Effector memory CD4-positive, alpha-beta T cell (primary cell): ENCODE measurements at regions not wholly inside any gene's neighbourhood (a gene's known extent, or its start where the extent isn't known, plus 50 kb on each side); places are given as distances from the start of the nearest gene placed in this dataset.
A peak's percentile ranks its signal among the peaks of the same experiment; 100 is the strongest.

Experiments
- DNase-seq, 3 donors: peaks; one replicate each; pipeline ENCODE4 v3.0.0-alpha.2; 2020
- H3K27ac ChIP-seq: 2 replicates; pipeline ENCODE4 v1.7.0; 2013; ENCODE audit warnings: mild to moderate bottlenecking, low read length, moderate library complexity; ENCODE audit not compliant: insufficient read depth, poor library complexity, severe bottlenecking
- H3K27me3 ChIP-seq: replicated peaks from 2 replicates; pipeline ENCODE4 v1.7.0; 2013; ENCODE audit warnings: mild to moderate bottlenecking, low read length; ENCODE audit not compliant: insufficient read depth, control insufficient read depth, poor library complexity, severe bottlenecking
- H3K36me3 ChIP-seq: 2 replicates; pipeline ENCODE4 v1.7.0; 2013; ENCODE audit warnings: mild to moderate bottlenecking, low read length, moderate library complexity; ENCODE audit not compliant: control insufficient read depth, insufficient read depth
- H3K4me1 ChIP-seq: 2 replicates; pipeline ENCODE4 v1.7.0; 2013; ENCODE audit warnings: low read length, mild to moderate bottlenecking; ENCODE audit not compliant: control insufficient read depth, insufficient read depth, poor library complexity, severe bottlenecking
- H3K4me3 ChIP-seq: 2 replicates; pipeline ENCODE4 v1.7.0; 2013; ENCODE audit warnings: low read length, low read depth, mild to moderate bottlenecking; ENCODE audit not compliant: insufficient read depth, poor library complexity, severe bottlenecking
- H3K9me3 ChIP-seq: 2 replicates; pipeline ENCODE4 v1.7.0; 2013; ENCODE audit warnings: mild to moderate bottlenecking, low read length, moderate library complexity; ENCODE audit not compliant: control insufficient read depth

DNA sequence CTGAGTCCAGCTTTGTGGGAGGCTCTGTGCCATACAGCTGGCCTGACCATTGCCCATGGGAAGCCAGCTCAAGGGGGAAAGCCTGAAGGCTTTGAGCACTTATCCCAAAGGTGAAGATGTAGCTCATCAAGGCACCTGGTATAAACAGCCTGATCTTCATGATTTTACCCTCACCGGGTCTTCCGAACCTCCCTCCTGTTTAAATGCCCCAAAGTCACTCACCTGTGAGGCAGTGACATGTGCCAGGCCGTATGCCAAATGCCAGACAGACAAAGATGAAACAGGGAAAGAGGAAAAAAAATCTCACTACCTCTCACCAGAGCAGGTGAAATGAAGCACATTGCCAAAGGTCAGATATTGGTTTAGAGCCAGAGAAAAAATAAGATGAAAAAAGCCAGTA lies 62.8 kb upstream of the ITSN2 start:
- Histone ChIP-seq H3K27me3 (no peaks in the 10 kb centered on the region), H3K4me3 (no peak overlapping the region), H3K36me3 (no peaks in the 10 kb centered on the region), H3K27ac (no peak overlapping the region), H3K4me1 (no peaks in the 10 kb centered on the region), H3K9me3 (no peaks in the 10 kb centered on the region)
- no peak for DNase-seq

DNA sequence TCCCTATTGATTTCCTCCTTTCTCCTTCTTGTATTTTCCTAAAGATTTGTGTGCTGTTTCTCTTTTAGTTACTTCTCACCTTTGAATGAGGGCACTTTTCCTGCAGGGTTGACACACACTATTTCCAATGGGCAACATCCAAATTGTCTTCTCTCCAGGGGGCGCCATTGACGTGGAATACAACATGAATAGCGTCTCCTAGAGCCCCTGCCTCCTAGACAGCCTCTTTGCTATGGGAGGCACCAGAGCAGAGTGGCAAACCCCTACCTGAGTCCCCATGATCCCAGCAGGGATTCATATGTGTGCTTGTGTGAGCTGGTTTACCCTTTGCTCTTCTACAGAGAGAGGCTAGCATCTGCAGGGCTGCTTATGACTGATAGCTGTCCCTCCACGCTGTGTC lies 61.3 kb upstream of the ITSN2 start:
- no peak overlapping the region for H3K27ac ChIP-seq
- H3K27me3 ChIP-seq = no peaks in the 10 kb centered on the region
- no peaks in the 10 kb centered on the region for H3K4me1 ChIP-seq
- no peaks in the 10 kb centered on the region for H3K36me3 ChIP-seq
- H3K9me3 ChIP-seq = no peaks in the 10 kb centered on the region
- DNase-seq = peak in 2 of 3 donors; percentile 7 to 29
- no peak overlapping the region for H3K4me3 ChIP-seq

DNA sequence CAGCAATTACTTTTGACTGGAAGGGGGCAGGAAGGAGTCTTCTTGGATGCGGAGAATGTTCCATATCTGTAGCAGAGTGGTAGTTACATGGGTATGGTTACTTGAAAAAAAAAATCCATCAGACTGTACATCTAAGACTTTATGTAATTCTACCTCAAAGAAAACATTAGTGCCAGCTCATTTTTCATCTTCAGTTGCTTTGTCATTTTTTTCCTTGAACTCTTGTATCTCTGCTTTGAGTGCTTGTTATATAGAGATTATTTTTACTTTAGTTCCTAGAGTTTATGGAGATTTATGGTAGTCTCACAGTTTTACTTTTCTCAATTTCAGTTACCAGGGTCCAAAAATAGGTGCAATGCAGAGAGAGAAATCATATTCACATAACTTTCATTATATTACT lies 60.0 kb upstream of the ITSN2 start:
- no peaks in the 10 kb centered on the region for H3K4me1 ChIP-seq
- H3K9me3 ChIP-seq = no peaks in the 10 kb centered on the region
- H3K27me3 ChIP-seq = no peaks in the 10 kb centered on the region
- no peak overlapping the region for H3K4me3 ChIP-seq
- DNase-seq = no peak
- no peaks in the 10 kb centered on the region for H3K36me3 ChIP-seq
- H3K27ac ChIP-seq = no peak overlapping the region

DNA sequence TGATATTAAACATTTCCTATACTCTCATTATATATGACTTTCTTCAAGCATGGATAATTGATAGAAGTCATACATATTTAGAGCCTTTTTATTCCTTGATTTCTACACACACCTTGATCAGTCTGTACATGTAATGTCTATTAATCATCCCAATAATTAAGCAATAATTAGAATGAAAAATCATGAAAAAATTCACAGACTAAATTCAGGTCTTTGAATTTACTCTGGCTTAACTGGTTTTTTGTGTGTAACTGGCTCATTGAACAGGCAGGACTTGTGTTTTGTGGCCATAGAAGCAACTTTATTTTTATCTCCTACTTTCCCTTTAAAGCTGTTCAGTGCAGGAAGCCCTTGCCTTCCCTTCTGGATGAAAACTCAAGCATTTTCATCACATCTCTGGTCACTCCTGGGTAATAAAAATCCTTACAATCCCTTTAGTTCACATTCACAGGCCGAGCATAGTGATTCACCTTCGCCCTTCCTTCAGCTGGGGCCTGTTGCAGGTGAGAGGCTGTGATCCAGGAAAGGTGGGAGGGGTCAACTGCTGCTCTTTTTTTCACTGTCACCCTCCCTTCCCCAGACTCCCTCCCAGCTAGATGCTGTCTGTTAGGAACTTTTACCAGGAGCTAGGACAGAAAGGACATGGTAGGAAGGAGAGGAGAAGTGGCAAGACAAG lies 58.0 kb upstream of the ITSN2 start:
- DNase-seq = no peak
- no peak overlapping the region for H3K27ac ChIP-seq
- H3K27me3 ChIP-seq = no peaks in the 10 kb centered on the region
- no peaks in the 10 kb centered on the region for H3K36me3 ChIP-seq
- no peaks in the 10 kb centered on the region for H3K9me3 ChIP-seq
- H3K4me1 ChIP-seq = no peaks in the 10 kb centered on the region
- no peak overlapping the region for H3K4me3 ChIP-seq

DNA sequence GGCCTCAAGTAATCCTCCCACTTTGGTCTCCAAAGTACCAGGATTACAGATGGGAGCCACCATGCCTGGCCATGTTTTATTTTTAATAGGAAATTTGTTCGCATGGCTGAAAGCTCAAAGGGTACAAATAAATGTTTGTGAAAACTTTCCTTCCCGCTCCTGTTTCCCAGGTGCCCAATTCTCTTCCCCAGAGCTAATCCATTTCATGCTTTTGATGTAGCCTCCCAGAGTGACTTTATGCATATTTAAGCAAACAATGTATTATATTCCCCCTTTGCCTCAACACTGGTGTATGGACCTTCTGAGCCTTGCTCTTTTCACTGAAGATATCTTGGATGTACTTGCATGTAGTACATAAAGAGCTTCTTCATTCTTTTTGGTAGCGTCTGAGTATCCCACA lies 52.5 kb upstream of the ITSN2 start:
- no peak overlapping the region for H3K27ac ChIP-seq
- no peaks in the 10 kb centered on the region for H3K36me3 ChIP-seq
- no peaks in the 10 kb centered on the region for H3K4me1 ChIP-seq
- H3K27me3 ChIP-seq = no peaks in the 10 kb centered on the region
- DNase-seq = no peak
- no peaks in the 10 kb centered on the region for H3K9me3 ChIP-seq
- no peak overlapping the region for H3K4me3 ChIP-seq

DNA sequence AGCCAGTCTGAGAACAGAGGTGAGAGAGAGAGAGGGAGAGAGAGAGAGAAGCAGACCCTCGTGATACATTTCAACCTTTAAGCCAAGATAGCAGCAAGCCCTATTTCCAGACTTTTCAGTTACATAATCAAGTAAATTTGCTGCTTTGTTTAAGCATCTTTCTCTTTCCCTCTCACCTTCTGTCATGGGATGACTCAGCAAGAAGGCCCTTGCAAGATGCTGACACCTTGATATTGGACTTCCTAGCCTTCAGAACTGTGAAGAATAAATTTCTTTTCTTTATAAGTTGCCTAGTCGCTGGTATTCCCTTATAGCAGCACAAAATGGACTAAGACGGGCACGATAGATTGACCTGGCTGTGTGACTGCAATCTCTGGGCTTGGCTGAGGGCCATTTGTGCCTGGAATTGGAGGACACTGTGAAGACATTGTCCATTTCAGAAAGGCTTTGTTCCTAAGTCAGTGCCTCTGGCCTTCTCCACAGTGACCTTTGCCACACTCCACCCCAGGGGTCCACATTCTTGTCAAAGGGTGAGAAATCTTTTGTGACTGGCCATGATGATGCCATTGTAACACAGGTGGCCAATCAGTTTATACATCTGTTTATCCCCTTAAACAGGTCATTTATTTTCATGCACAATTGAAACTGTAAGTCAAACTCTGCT lies 51.3 kb upstream of the ITSN2 start:
- Histone ChIP-seq H3K27ac (no peak overlapping the region), H3K9me3 (no peaks in the 10 kb centered on the region), H3K4me3 (no peak overlapping the region), H3K4me1 (no peaks in the 10 kb centered on the region), H3K36me3 (no peaks in the 10 kb centered on the region), H3K27me3 (no peaks in the 10 kb centered on the region)
- DNase-seq = no peak

DNA sequence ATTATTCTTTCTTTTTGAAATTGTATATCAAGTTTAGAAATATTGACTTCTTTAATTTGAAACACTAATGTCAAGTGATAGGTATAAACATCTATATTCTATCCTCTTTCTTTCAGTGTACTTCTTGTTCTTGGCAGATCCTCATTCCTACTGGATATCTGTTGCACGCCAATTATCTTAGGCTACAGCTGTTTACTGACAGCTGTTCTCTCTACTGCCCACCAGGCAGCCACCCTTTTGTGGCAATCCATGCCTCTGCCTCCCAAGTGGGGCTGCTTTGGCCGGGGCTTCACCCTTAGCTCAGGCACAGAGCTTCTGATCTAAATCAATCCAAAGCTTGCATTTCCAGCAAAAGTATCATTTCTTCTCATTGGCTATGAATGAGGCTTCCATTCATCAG lies 50.6 kb upstream of the ITSN2 start:
- no peak overlapping the region for H3K27ac ChIP-seq
- H3K9me3 ChIP-seq = no peaks in the 10 kb centered on the region
- no peak overlapping the region for H3K4me3 ChIP-seq

DNA sequence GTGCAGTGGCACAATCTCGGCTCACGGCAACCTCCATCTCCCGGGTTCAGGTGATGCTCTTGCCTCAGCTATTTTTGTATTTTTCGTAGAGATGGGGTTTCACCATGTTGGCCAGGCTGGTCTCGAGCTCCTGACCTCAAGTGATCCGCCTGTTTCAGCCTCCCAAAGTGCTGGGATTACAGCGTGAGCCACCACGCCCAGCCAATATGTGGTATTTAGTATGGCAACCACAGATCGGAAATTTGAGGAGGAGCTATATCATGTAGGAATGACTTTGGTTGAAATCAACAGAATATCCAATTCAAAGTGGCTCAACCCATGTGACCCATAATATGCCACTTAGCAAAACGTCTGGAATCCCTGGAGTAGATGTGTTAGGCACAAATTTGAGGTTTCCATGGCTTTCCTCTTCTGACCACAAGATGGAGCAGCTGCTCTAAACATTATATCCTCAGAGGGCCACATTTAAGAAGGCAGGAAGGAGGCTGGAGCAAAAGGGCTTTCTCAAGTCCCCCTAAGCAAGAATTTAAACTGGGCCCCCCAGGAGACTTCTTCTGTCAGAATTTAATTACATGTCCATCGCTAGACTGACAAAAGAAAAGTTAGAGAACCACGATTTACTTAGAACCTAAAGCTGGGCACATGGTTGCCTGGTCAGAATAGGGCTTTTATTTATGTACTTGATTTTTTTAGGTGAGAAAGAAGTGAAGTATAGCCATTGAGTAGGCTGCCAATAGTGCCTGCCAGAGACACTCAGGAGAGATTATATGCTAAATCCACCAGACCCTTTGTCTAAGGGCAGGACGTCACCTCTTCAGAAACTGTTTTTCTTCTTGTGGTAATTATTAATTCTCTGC lies 49.6 kb upstream of the ITSN2 start:
- no peaks in the 10 kb centered on the region for H3K9me3 ChIP-seq
- no peaks in the 10 kb centered on the region for H3K36me3 ChIP-seq
- DNase-seq = peak in 1 of 3 donors; percentile 23
- no peaks in the 10 kb centered on the region for H3K27me3 ChIP-seq
- H3K4me3 ChIP-seq = no peak overlapping the region
- H3K27ac ChIP-seq = no peak overlapping the region
- no peaks in the 10 kb centered on the region for H3K4me1 ChIP-seq

More for the DNA sequence above, 50.6 kb upstream of the ITSN2 start:
- H3K4me1 ChIP-seq = no peaks in the 10 kb centered on the region
- H3K36me3 ChIP-seq = no peaks in the 10 kb centered on the region
- no peaks in the 10 kb centered on the region for H3K27me3 ChIP-seq
- DNase-seq = no peak
